ENCODE measurements at regions not wholly inside any gene's neighbourhood (a gene's known extent, or its start where the extent isn't known, plus 50 kb on each side); places are given as distances from the start of the nearest gene placed in this dataset.

DNA sequence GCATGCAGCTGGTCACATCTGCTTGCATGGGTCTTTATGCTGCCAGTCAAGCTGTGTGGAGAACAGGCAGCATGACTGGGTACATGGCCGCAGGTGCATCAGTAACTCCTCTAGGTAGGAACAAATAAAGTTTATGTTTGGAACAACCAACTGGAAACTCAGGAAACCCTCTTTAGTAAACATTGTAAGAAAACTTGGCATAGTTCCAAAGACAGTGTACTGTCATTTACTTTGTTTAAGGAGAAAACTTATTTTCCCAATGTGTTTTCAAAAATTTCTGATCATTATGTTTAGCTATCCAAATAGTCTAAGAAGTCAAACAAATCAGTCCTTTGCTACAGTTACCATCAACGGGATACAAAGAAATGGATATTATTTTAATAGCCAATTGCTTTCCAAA lies 386.0 kb downstream of the CHSY3 start:
- TF ChIP-seq, protein P1, sequence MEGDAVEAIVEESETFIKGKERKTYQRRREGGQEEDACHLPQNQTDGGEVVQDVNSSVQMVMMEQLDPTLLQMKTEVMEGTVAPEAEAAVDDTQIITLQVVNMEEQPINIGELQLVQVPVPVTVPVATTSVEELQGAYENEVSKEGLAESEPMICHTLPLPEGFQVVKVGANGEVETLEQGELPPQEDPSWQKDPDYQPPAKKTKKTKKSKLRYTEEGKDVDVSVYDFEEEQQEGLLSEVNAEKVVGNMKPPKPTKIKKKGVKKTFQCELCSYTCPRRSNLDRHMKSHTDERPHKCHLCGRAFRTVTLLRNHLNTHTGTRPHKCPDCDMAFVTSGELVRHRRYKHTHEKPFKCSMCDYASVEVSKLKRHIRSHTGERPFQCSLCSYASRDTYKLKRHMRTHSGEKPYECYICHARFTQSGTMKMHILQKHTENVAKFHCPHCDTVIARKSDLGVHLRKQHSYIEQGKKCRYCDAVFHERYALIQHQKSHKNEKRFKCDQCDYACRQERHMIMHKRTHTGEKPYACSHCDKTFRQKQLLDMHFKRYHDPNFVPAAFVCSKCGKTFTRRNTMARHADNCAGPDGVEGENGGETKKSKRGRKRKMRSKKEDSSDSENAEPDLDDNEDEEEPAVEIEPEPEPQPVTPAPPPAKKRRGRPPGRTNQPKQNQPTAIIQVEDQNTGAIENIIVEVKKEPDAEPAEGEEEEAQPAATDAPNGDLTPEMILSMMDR (conservative IDR thresholded peaks at IDR 0.05): no peak

GRCh38 chr5:130289132-130290088 lies 385.1 kb downstream of the CHSY3 start:
- H3K27ac ChIP-seq: no peak overlapping the region

More for the DNA sequence above, 386.0 kb downstream of the CHSY3 start:
- H3K27ac ChIP-seq: no peak overlapping the region

GRCh38 chr5:130287438-130287837 lies 383.2 kb downstream of the CHSY3 start:
- no peak overlapping the region for H3K27ac ChIP-seq
- TF ChIP-seq, protein P1 (conservative IDR thresholded peaks at IDR 0.05): no peak

More at GRCh38 chr5:130289132-130290088, 385.1 kb downstream of the CHSY3 start:
- TF ChIP-seq, protein P1 (conservative IDR thresholded peaks at IDR 0.05): no peak

GRCh38 chr5:130286971-130287370 lies 382.7 kb downstream of the CHSY3 start:
- no peak overlapping the region for H3K27ac ChIP-seq
- TF ChIP-seq, protein P1 (conservative IDR thresholded peaks at IDR 0.05): no peak

DNA sequence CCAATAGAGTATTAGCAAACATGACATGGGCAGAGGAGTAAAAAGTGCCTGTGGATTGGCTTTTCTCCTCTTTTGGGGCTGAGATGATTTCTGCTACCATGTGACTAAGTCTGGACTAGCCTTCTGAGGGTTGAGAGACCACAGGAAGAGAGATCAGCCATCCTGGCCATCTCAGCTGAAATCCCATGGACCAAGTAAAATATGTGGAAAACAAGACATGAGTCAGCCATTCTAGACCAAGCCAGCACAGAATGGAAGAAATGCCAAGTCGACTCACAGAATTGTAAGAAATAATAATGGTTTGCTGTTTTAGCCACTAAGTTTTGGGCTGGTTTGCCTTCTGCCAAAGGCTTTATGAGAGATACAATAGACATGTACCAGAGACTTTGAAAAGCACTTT lies 377.8 kb downstream of the CHSY3 start:
- H3K27ac ChIP-seq: no peak overlapping the region
- TF ChIP-seq, protein P1 (conservative IDR thresholded peaks at IDR 0.05): no peak

- TF ChIP-seq, protein P1 (conservative IDR thresholded peaks at IDR 0.05): no peak
- no peak overlapping the region for H3K27ac ChIP-seq
Observed at GRCh38 chr5:130280528-130281217, 376.4 kb downstream of the CHSY3 start.

DNA sequence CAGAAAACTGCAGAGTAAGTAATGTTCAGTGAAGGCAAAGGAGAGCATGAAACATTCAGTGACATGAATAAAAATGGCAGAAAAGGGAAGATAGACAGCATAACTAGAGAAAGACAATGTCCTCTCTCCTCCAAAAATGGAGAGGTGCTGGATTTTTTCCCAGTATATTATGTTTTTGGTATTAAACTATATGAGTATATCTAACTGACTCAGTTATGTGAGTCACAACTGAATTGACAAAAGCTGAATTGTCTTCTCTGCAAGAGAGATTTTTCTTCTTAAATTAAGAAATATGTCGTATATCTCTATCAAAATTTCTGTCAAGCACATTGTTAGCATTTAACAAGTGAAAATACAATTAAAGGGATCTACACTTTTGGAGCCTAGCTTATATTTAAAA lies 375.1 kb downstream of the CHSY3 start:
- no peak overlapping the region for H3K27ac ChIP-seq

More for the DNA sequence above, 375.1 kb downstream of the CHSY3 start:
- TF ChIP-seq, protein P1 (conservative IDR thresholded peaks at IDR 0.05): no peak

Data from VCaP (cell line).